GM23248 (cell line): ENCODE measurements at regions not wholly inside any gene's neighbourhood (a gene's known extent, or its start where the extent isn't known, plus 50 kb on each side); places are given as distances from the start of the nearest gene placed in this dataset.
A peak's percentile ranks its signal among the peaks of the same experiment; 100 is the strongest.

Source experiments
- DNase-seq: peaks from one replicate; pipeline ENCODE4 v3.0.0-alpha.2; 2015
- H2AFZ ChIP-seq: fragments of 200-600 bp; sonication (generic); 2 replicates; pipeline ENCODE4 v1.6.1; 2016; ENCODE audit warnings: antibody characterized with exemption
- H3F3A ChIP-seq: fragments of 200-600 bp; sonication (generic); 2 replicates; pipeline ENCODE4 v1.6.1; 2016; ENCODE audit warnings: mild to moderate bottlenecking, antibody characterized with exemption, mixed run types; ENCODE audit not compliant: insufficient read depth
- H3K27ac ChIP-seq: fragments of 200-600 bp; sonication (generic); 2 replicates; pipeline ENCODE4 v1.5.1; 2016; ENCODE audit warnings: mild to moderate bottlenecking
- H3K27me3 ChIP-seq: fragments of 200-600 bp; sonication (generic); replicated peaks from 2 replicates; pipeline ENCODE4 v1.6.1; 2016; ENCODE audit warnings: mild to moderate bottlenecking; ENCODE audit not compliant: insufficient read depth
- H3K36me3 ChIP-seq: fragments of 200-600 bp; sonication (generic); 2 replicates; pipeline ENCODE4 v1.6.1; 2016; ENCODE audit warnings: low read depth, mild to moderate bottlenecking
- H3K4me1 ChIP-seq: fragments of 200-600 bp; sonication (generic); 2 replicates; pipeline ENCODE4 v1.6.1; 2016; ENCODE audit warnings: mild to moderate bottlenecking; ENCODE audit not compliant: insufficient read depth
- H3K4me2 ChIP-seq: fragments of 200-600 bp; sonication (generic); one replicate; pipeline ENCODE4 v1.6.1; 2016; ENCODE audit warnings: mild to moderate bottlenecking; ENCODE audit not compliant: unreplicated experiment
- H3K4me3 ChIP-seq: fragments of 200-600 bp; sonication (generic); 2 replicates; pipeline ENCODE4 v1.5.1; 2016; ENCODE audit warnings: mild to moderate bottlenecking
- H3K79me2 ChIP-seq: fragments of 200-600 bp; sonication (generic); 2 replicates; pipeline ENCODE4 v1.6.1; 2016; ENCODE audit warnings: mild to moderate bottlenecking; ENCODE audit not compliant: insufficient read depth
- H3K9ac ChIP-seq: fragments of 200-600 bp; sonication (generic); 2 replicates; pipeline ENCODE4 v1.6.1; 2016; ENCODE audit warnings: mild to moderate bottlenecking
- H3K9me2 ChIP-seq: fragments of 200-600 bp; sonication (generic); 2 replicates; pipeline ENCODE4 v1.6.1; 2016; ENCODE audit warnings: mixed run types, mild to moderate bottlenecking, moderate library complexity; ENCODE audit not compliant: insufficient read depth
- H3K9me3 ChIP-seq: fragments of 200-600 bp; sonication (generic); one replicate; pipeline ENCODE4 v1.6.1; 2017; ENCODE audit warnings: low read depth
- H4K20me1 ChIP-seq: fragments of 200-600 bp; sonication (generic); 2 replicates; pipeline ENCODE4 v1.6.0; 2016; ENCODE audit not compliant: insufficient read depth
- EZH2 ChIP-seq: fragments of 200-600 bp; sonication (generic); IDR thresholded peaks from 2 replicates; pipeline ENCODE4 v1.6.1; 2018; ENCODE audit warnings: antibody characterized with exemption, mild to moderate bottlenecking; ENCODE audit not compliant: insufficient read depth, poor library complexity, severe bottlenecking
- EZH2phosphoT487 ChIP-seq: fragments of 200-600 bp; sonication (generic); IDR thresholded peaks from 2 replicates; pipeline ENCODE4 v1.6.1; 2018; ENCODE audit warnings: antibody characterized with exemption, moderate library complexity, mild to moderate bottlenecking, low read depth; ENCODE audit not compliant: insufficient read depth
- WGBS, 2 experiments: methylation state at CpG; one replicate each; pipeline ENCODE4 v1.1.6; 2015 to 2017; ENCODE audit warnings: low lambda C conversion rate in 2 of 2, low coverage in 1 of 2; ENCODE audit errors: missing lambda C conversion rate in 2 of 2; 5-methylcytosine and 5-hydroxymethylcytosine counted together
- in situ Hi-C: fragments of 300-500 bp; cut with MboI; formaldehyde crosslinking; loops from 2 replicates; pipeline ENCODE4 v1.15.0; 2020

GRCh38 chr9:108636013-108636412 is 219.8 kb downstream of the ACTL7B start:
- peaks cover 41% of the 10 kb centered on the region for H3K4me1 ChIP-seq
- no peak overlapping the region for H3K4me3 ChIP-seq
- no peak for DNase-seq
- no peak overlapping the region for H3K27ac ChIP-seq
- no peak overlapping the region for H2AFZ ChIP-seq
- no peaks in the 10 kb centered on the region for H3K9me2 ChIP-seq
- H3K9ac ChIP-seq, result no peak overlapping the region
- H3K9me3 ChIP-seq, result no peaks in the 10 kb centered on the region
- H3K27me3 ChIP-seq, result no peaks in the 10 kb centered on the region
- in situ Hi-C loops, result no loop called here
- H3K4me2 ChIP-seq, result peak overlapping the region; percentile 3
- no peak for TF ChIP-seq EZH2phosphoT487
- no peak for TF ChIP-seq EZH2
- H3K79me2 ChIP-seq, result no peaks in the 10 kb centered on the region
- H3K36me3 ChIP-seq, result no peaks in the 10 kb centered on the region
- WGBS, 2 experiments, result 69 to 72% methylated on average over 2 of the region's 2 CpGs
- H3F3A ChIP-seq, result peaks cover 21% of the 10 kb centered on the region; the same call in 1 of the 2 replicates
- H4K20me1 ChIP-seq, result no peaks in the 10 kb centered on the region

DNA sequence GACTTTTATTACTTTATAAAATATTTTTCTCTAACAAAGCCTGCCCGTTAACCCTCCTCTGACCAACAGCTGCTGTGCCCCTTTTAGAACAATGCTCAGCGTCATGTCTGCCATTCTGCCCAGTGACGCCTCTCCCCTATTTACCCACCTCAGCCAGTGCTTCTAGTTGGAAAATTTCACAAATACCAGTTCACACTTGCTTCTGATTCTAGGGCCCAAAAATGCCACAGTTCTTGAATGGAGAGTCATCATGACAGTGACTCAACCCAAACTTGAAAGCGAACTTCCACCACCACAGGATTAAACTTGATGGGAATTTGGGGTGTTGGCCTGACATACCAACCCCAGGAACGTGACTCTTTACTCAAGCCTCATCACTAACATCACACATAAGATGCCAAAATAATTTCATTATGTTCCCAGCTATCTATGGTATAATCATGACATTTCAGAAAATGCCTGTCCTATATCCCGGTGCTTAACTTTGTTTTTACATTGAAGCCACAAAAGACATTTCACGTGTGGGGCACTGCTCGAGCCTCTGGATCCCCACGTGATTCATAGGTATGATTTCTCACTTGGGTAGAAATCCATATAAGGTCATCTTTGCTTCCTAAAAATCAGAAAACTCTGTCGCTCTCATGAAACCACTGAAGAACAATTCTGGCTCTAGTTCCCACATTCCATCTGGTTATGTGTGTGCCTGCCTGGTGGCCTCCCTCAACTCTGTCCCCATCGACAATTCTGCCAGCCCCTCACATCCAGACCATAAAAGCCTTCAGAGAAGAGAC is 220.9 kb downstream of the ACTL7B start:
- H3K36me3 ChIP-seq, result no peaks in the 10 kb centered on the region
- peaks cover 12% of the 10 kb centered on the region; the same call in 1 of the 2 replicates for H3F3A ChIP-seq
- H3K4me1 ChIP-seq, result peaks cover 31% of the 10 kb centered on the region
- no peaks in the 10 kb centered on the region for H3K27me3 ChIP-seq
- H2AFZ ChIP-seq, result no peak overlapping the region
- no peaks in the 10 kb centered on the region for H3K9me3 ChIP-seq
- H3K79me2 ChIP-seq, result no peaks in the 10 kb centered on the region
- no peaks in the 10 kb centered on the region for H3K9me2 ChIP-seq
- TF ChIP-seq EZH2phosphoT487, result no peak
- in situ Hi-C loops, result no loop called here
- peak overlapping the region; percentile 48; the same call in 1 of the 2 replicates for H3K9ac ChIP-seq
- peak; percentile 88 for DNase-seq
- no peaks in the 10 kb centered on the region for H4K20me1 ChIP-seq
- peak overlapping the region; percentile 42 for H3K4me2 ChIP-seq
- peak overlapping the region; percentile 74 for H3K27ac ChIP-seq
- H3K4me3 ChIP-seq, result no peak overlapping the region
- WGBS, 2 experiments, result 49 to 52% methylated on average over 11 of the region's 11 CpGs

DNA sequence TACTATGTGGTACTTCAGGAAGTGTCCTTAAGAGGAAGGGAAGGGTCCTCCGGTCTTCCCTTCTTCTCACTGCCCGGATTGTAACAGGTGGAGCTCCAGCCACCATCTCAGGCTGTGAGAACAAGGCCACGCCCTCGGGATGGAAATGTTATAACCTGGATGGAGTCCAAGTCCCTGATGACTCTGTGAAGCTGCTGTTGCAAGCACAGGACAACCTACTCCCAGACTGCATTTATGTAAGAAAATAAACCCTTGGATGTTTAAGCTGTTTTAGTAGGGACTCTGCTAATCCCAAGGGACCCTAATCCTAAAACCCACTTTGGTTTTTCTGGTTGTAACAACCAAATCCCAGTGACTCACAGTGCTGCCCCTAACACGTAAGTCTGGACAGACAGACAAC is 221.6 kb downstream of the ACTL7B start:
- Histone ChIP-seq H2AFZ (no peak overlapping the region), H3K9me3 (no peaks in the 10 kb centered on the region), H3K9ac (peak overlapping the region; percentile 48; the same call in 1 of the 2 replicates), H3F3A (peaks cover 7% of the 10 kb centered on the region; the same call in 1 of the 2 replicates), H3K27ac (peak overlapping the region; percentile 74), H4K20me1 (no peaks in the 10 kb centered on the region), H3K4me3 (no peak overlapping the region), H3K9me2 (no peaks in the 10 kb centered on the region), H3K27me3 (no peaks in the 10 kb centered on the region), H3K4me1 (peaks cover 24% of the 10 kb centered on the region), H3K79me2 (no peaks in the 10 kb centered on the region), H3K36me3 (no peaks in the 10 kb centered on the region), H3K4me2 (peak overlapping the region; percentile 42)
- in situ Hi-C loops, result no loop called here
- no peak for TF ChIP-seq EZH2
- no peak for TF ChIP-seq EZH2phosphoT487
- DNase-seq, result peak; percentile 83
- 42 to 48% methylated on average over 5 of the region's 5 CpGs for WGBS, 2 experiments

DNA sequence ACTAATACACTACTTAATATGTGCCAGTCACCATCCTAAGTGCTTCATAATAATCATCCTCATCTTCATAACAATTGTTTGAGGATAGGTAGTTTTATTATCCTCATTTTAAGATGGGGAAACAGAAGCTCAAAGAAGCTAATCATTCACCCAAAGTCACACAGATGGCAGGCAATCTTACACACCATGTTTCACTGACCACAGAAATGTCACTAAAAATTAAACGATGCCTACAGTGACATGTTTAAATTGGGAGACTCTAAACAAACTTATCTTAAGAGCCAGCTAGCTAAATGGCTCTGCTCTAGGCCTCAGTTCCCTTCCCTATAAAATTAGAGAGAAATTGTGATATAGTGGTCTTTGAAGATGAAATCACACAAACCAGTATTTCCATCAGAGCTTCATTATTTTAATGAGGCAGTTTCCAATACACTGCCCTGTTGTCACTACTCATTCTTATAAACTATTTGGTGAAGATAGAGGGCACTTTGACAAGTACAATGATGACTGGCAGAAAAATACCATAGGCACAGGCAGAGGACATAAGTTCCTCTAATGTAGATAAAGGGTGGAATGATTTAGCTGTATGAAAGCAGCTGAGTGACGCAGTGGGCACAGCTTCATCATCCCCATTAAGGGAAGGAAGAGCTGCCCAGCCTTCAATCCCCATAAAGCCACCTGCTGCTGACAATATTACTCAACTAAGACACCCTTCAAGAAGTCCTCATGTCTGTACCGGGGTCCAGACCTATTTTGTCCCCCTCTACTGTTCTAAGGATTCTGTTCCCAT is 224.1 kb downstream of the ACTL7B start:
- 47 to 49% methylated on average over 3 of the region's 3 CpGs for WGBS, 2 experiments
- no peaks in the 10 kb centered on the region for H4K20me1 ChIP-seq
- H3K36me3 ChIP-seq, result no peaks in the 10 kb centered on the region
- peaks cover 23% of the 10 kb centered on the region for H3K4me1 ChIP-seq
- no peak overlapping the region for H3K4me3 ChIP-seq
- H3K9me3 ChIP-seq, result no peaks in the 10 kb centered on the region
- H2AFZ ChIP-seq, result no peak overlapping the region
- H3K9ac ChIP-seq, result no peak overlapping the region
- in situ Hi-C loops, result no loop called here
- no peaks in the 10 kb centered on the region for H3K9me2 ChIP-seq
- H3F3A ChIP-seq, result peaks cover 7% of the 10 kb centered on the region; the same call in 1 of the 2 replicates
- H3K79me2 ChIP-seq, result no peaks in the 10 kb centered on the region
- no peak overlapping the region for H3K27ac ChIP-seq
- H3K27me3 ChIP-seq, result peaks cover 6% of the 10 kb centered on the region; the same call in 1 of the 2 replicates
- TF ChIP-seq EZH2, result no peak
- no peak overlapping the region for H3K4me2 ChIP-seq
- DNase-seq, result no peak
